A549 (cell line): ENCODE measurements at regions not wholly inside any gene's neighbourhood (a gene's known extent, or its start where the extent isn't known, plus 50 kb on each side); places are given as distances from the start of the nearest gene placed in this dataset.

ENCODE experiments used
- ATAC-seq, 2 experiments: fragments of 200-7000 bp in 1 of 2; fragments of >200 bp in 1 of 2; cut with Nextera tagmentation in 1 of 2; cut with Tn5 transposase in 1 of 2; 3 replicates each; pipeline versions ENCODE4 v1.8.0 to v1.9.1; 2018 to 2020; ENCODE audit warnings: mild to moderate bottlenecking in 1 of 2, moderate library complexity in 1 of 2
- CTCF ChIA-PET: fragments of 300-600 bp; sonication (Branson Sonifier 250); formaldehyde crosslinking; extraction: SDS; loops from one replicate; lab custom pipeline; 2021; ENCODE audit warnings: antibody characterized with exemption, inconsistent platforms; lab: Yijun Ruan, JAX
- POLR2A ChIA-PET: fragments of 350-600 bp; formaldehyde crosslinking; extraction: SDS; loops from one replicate; lab custom pipeline; 2021; ENCODE audit warnings: antibody characterized with exemption, inconsistent platforms; lab: Yijun Ruan, JAX
- DNase-seq, 2 experiments: peaks; one replicate each; pipeline versions ENCODE4 v3.0.0 to v3.0.0-alpha.2; 2011 to 2016; ENCODE audit warnings: low read depth in 1 of 2, low spot score in 1 of 2
- FAIRE-seq: peaks from 2 replicates; lab custom pipeline; 2011; peaks lifted over from hg19 to GRCh38; lab: Jason Lieb, UNC
- H3K27ac ChIP-seq, 2 experiments: fragments of >200 bp; sonication (Bioruptor Twin); formaldehyde crosslinking; 3 replicates each; pipeline ENCODE4 v1.5.1; 2016 to 2017
- H3K4me1 ChIP-seq: fragments of >200 bp; sonication (Bioruptor Twin); formaldehyde crosslinking; 3 replicates; pipeline ENCODE4 v1.6.1; 2016
- H3K4me2 ChIP-seq: fragments of >200 bp; sonication (Bioruptor Twin); formaldehyde crosslinking; 3 replicates; pipeline ENCODE4 v1.6.1; 2016
- H3K4me3 ChIP-seq: fragments of >200 bp; sonication (Bioruptor Twin); formaldehyde crosslinking; 3 replicates; pipeline ENCODE4 v1.5.1; 2016
- H3K9me3 ChIP-seq: fragments of >200 bp; sonication (Bioruptor Twin); formaldehyde crosslinking; 3 replicates; pipeline ENCODE4 v1.6.1; 2016
- BCL3 ChIP-seq: fragments of >200 bp; sonication (Bioruptor Twin); formaldehyde crosslinking; IDR thresholded peaks from 3 replicates; pipeline ENCODE4 v1.6.1; 2016
- BHLHE40 ChIP-seq: IDR thresholded peaks from 2 replicates; pipeline ENCODE4 v1.6.1; 2012; ENCODE audit warnings: low read depth, low read length, inconsistent platforms
- CBX8 ChIP-seq: fragments of 200-600 bp; sonication (generic); IDR thresholded peaks from 2 replicates; pipeline ENCODE4 v1.6.1; 2016
- CEBPB ChIP-seq, 2 experiments: fragments of >200 bp in 1 of 2; sonication (Bioruptor Twin) in 1 of 2; formaldehyde crosslinking in 1 of 2; IDR thresholded peaks; 2 replicates each; pipeline ENCODE4 v1.6.1; 2012 to 2016
- CHD2 ChIP-seq: fragments of 150-350 bp; IDR thresholded peaks from 2 replicates; pipeline ENCODE4 v1.6.1; 2014; ENCODE audit warnings: low read length; ENCODE audit not compliant: partially characterized antibody
- ESRRA ChIP-seq: fragments of 150-350 bp; IDR thresholded peaks from 2 replicates; pipeline ENCODE4 v1.6.1; 2014; ENCODE audit warnings: mild to moderate bottlenecking, low read length, borderline replicate concordance
- FOSL2 ChIP-seq, 2 experiments: fragments of 450-650 bp in 1 of 2; fragments of >200 bp in 1 of 2; sonication (Bioruptor Twin) in 1 of 2; formaldehyde crosslinking; IDR thresholded peaks; 2 replicates each; pipeline versions ENCODE4 v1.5.0 to v1.6.1; 2016 to 2020; ENCODE audit warnings: mild to moderate bottlenecking in 1 of 2, moderate library complexity in 1 of 2
- FOXS1 ChIP-seq: fragments of 250-450 bp; sonication (Bioruptor Pico); IDR thresholded peaks from 2 replicates; pipeline ENCODE4 v1.5.0; 2020; ENCODE audit warnings: mild to moderate bottlenecking, moderate library complexity
- HDAC2 ChIP-seq: fragments of 200-600 bp; sonication (generic); IDR thresholded peaks from 2 replicates; pipeline ENCODE4 v1.6.1; 2016
- HOXB13 ChIP-seq: fragments of 250-450 bp; sonication (Bioruptor Pico); IDR thresholded peaks from 2 replicates; pipeline ENCODE4 v1.5.0; 2020; ENCODE audit warnings: low read depth, mild to moderate bottlenecking, moderate library complexity
- HOXB5 ChIP-seq: fragments of 250-450 bp; sonication (Bioruptor Pico); IDR thresholded peaks from 2 replicates; pipeline ENCODE4 v1.5.0; 2020; ENCODE audit warnings: mild to moderate bottlenecking, moderate library complexity
- JUNB ChIP-seq: fragments of >200 bp; sonication (Bioruptor Twin); formaldehyde crosslinking; IDR thresholded peaks from 2 replicates; pipeline ENCODE4 v1.6.1; 2016
- KDM5A ChIP-seq: fragments of 200-600 bp; sonication (generic); IDR thresholded peaks from 2 replicates; pipeline ENCODE4 v1.6.1; 2016; ENCODE audit warnings: antibody characterized with exemption, mild to moderate bottlenecking
- MAFK ChIP-seq: fragments of 450-650 bp; IDR thresholded peaks from 2 replicates; pipeline ENCODE4 v1.6.1; 2014; ENCODE audit not compliant: partially characterized antibody
- NFE2L2 ChIP-seq: fragments of 150-350 bp; conservative IDR thresholded peaks from 2 replicates; pipeline ENCODE4 v1.6.1; 2014; ENCODE audit warnings: low read length
- NPAS2 ChIP-seq: fragments of 250-450 bp; sonication (Bioruptor Pico); IDR thresholded peaks from 2 replicates; pipeline ENCODE4 v1.8.0; 2022; ENCODE audit warnings: mild to moderate bottlenecking, moderate library complexity, borderline replicate concordance
- POLR2A ChIP-seq: IDR thresholded peaks from 2 replicates; pipeline ENCODE4 v1.6.1; 2012; ENCODE audit warnings: mild to moderate bottlenecking, low read length
- RAD21 ChIP-seq, 2 experiments: fragments of >200 bp in 1 of 2; sonication (Bioruptor Twin) in 1 of 2; formaldehyde crosslinking in 1 of 2; IDR thresholded peaks in 1 of 2; conservative IDR thresholded peaks in 1 of 2; 2 replicates in 1 of 2; 3 replicates in 1 of 2; pipeline ENCODE4 v1.6.1; 2012 to 2018; ENCODE audit warnings: inconsistent platforms in 1 of 2
- RARB ChIP-seq: fragments of 250-450 bp; sonication (Bioruptor Pico); IDR thresholded peaks from 2 replicates; pipeline ENCODE4 v1.8.0; 2021; ENCODE audit warnings: mild to moderate bottlenecking, moderate library complexity
- USF2 ChIP-seq: fragments of 450-650 bp; IDR thresholded peaks from 2 replicates; pipeline ENCODE4 v1.6.1; 2014; ENCODE audit warnings: antibody characterized with exemption
- ZNF302 ChIP-seq: fragments of 250-450 bp; sonication (Bioruptor Pico); IDR thresholded peaks from 2 replicates; pipeline ENCODE4 v1.9.0; 2021; ENCODE audit warnings: inconsistent platforms, mild to moderate bottlenecking, moderate library complexity
- WGBS: methylation state at CpG from one replicate; pipeline ENCODE4 v1.1.6; 2017; ENCODE audit errors: missing lambda C conversion rate; 5-methylcytosine and 5-hydroxymethylcytosine counted together
- TF ChIP-seq, protein P1 (sequence below): fragments of >200 bp; sonication (Bioruptor Twin); formaldehyde crosslinking; IDR thresholded peaks from 2 replicates; pipeline ENCODE4 v1.6.1; 2016
- TF ChIP-seq, protein P2 (sequence below): IDR thresholded peaks from 2 replicates; pipeline ENCODE4 v1.6.1; 2012
- TF ChIP-seq, protein P3 (sequence below): fragments of 250-450 bp; sonication (Bioruptor Pico); IDR thresholded peaks from 2 replicates; pipeline ENCODE4 v1.5.0; 2021; ENCODE audit warnings: mild to moderate bottlenecking, moderate library complexity, borderline replicate concordance

DNA sequence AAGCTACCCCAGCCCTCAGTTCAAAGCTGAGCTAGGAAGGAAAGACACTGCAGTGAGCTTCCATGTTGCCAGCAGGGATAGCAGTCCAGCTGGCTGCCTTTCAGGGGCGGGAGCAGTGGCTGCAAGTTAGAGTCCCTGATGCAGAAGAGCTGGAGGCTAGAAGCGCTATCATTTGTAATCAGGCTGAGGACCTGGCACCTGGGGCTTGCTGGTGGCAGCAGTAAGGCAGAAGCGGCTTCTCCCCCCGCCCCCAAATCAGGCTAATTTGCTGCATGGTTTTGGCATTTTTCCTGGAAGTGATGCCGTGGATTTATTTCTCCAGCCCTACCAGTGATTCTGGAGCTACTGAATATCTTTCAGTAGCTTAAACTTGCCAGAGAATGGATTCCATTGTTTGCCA is 203.3 kb downstream of the CLCN4 start (continued):
- no peak for TF ChIP-seq HOXB13 (CRISPR knock-in tag)
- no peak for TF ChIP-seq CHD2
- TF ChIP-seq JUNB: no peak
- TF ChIP-seq BCL3: no peak
- no peak for TF ChIP-seq ESRRA
- no peak for TF ChIP-seq USF2
- no peak for TF ChIP-seq RAD21 (conservative IDR thresholded peaks at IDR 0.05 in 1 of 2, IDR thresholded peaks at IDR 0.05 in 1 of 2)

- WGBS: 73% methylated on average over 5 of the region's 5 CpGs
Measured at GRCh38 chrX:10365532-10366265, 208.9 kb downstream of the CLCN4 start.

DNA sequence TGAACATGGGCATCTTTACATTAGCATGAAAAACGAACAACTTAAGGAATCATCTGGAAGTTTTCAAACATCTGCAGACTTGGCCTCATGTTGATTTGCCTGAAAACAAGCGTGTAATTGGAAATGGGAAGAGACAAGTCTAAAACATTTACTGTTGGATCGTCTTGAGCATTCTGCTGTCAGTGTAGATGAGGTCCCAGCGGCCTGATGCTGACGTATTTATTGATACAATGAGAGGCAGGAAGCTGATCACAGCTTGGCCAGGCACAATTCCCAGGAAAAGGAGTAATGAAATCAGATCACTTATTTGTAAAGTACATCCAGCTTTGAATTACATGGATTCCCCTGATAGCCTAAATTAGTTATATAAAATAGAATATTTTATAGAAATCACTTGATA is 210.6 kb downstream of the CLCN4 start:
- H3K4me3 ChIP-seq: no peak overlapping the region
- WGBS: 65% methylated on average over 5 of the region's 5 CpGs
- no peaks in the 10 kb centered on the region for H3K4me1 ChIP-seq
- H3K27ac ChIP-seq: no peak overlapping the region
- ATAC-seq (no peak), FAIRE-seq (no peak), DNase-seq (no peak)
- POLR2A ChIA-PET: no interaction called here
- CTCF ChIA-PET: no interaction called here
- 0 out of 3 replicates have a peak, but pooled peaks cover 4% of the 10 kb centered on the region for H3K9me3 ChIP-seq
- H3K4me2 ChIP-seq: no peak overlapping the region
- no peak for TF ChIP-seq KDM5A
- TF ChIP-seq, protein P1, sequence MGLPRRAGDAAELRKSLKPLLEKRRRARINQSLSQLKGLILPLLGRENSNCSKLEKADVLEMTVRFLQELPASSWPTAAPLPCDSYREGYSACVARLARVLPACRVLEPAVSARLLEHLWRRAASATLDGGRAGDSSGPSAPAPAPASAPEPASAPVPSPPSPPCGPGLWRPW: no peak
- no peak for TF ChIP-seq RARB (CRISPR knock-in tag)
- no peak for TF ChIP-seq CBX8
- no peak for TF ChIP-seq FOSL2 (IDR thresholded peaks at IDR 0.05)
- no peak for TF ChIP-seq FOSL2 (CRISPR knock-in tag; IDR thresholded peaks at IDR 0.05)
- no peak for TF ChIP-seq FOXS1 (CRISPR knock-in tag)
- TF ChIP-seq ZNF302: no peak
- TF ChIP-seq CEBPB (IDR thresholded peaks at IDR 0.05): no peak
- TF ChIP-seq JUNB: no peak
- no peak for TF ChIP-seq BHLHE40
- TF ChIP-seq, protein P2, sequence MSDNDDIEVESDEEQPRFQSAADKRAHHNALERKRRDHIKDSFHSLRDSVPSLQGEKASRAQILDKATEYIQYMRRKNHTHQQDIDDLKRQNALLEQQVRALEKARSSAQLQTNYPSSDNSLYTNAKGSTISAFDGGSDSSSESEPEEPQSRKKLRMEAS: no peak
- no peak for TF ChIP-seq MAFK
- TF ChIP-seq, protein P3, sequence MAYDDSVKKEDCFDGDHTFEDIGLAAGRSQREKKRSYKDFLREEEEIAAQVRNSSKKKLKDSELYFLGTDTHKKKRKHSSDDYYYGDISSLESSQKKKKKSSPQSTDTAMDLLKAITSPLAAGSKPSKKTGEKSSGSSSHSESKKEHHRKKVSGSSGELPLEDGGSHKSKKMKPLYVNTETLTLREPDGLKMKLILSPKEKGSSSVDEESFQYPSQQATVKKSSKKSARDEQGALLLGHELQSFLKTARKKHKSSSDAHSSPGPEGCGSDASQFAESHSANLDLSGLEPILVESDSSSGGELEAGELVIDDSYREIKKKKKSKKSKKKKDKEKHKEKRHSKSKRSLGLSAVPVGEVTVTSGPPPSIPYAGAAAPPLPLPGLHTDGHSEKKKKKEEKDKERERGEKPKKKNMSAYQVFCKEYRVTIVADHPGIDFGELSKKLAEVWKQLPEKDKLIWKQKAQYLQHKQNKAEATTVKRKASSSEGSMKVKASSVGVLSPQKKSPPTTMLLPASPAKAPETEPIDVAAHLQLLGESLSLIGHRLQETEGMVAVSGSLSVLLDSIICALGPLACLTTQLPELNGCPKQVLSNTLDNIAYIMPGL (CRISPR knock-in tag): no peak
- TF ChIP-seq HOXB5: no peak
- TF ChIP-seq NFE2L2: no peak
- TF ChIP-seq POLR2A: no peak
- TF ChIP-seq BCL3: no peak
- no peak for TF ChIP-seq NPAS2
- TF ChIP-seq ESRRA: no peak
- TF ChIP-seq HDAC2: no peak

More at GRCh38 chrX:10365532-10366265, 208.9 kb downstream of the CLCN4 start:
- no peak for DNase-seq
- Histone ChIP-seq H3K4me3 (no peak overlapping the region), H3K27ac (no peak overlapping the region), H3K4me1 (no peaks in the 10 kb centered on the region)
- TF ChIP-seq HDAC2 (no peak), MAFK (peak; percentile 36)
- TF ChIP-seq, all 56 proteins: peak for 1
- ChIA-PET POLR2A (no interaction called here), CTCF (interaction anchor here (1.1 kb wide), 2 partner anchors 11 to 16 kb away, joined by 3 to 5 read pairs; no protein-coding TSS in a partner anchor)
- Histone ChIP-seq H3K4me2 (no peak overlapping the region), H3K9me3 (0 out of 3 replicates have a peak, but pooled peaks cover 4% of the 10 kb centered on the region)
- no peak for ATAC-seq
- no peak for FAIRE-seq
